Body of pancreas (tissue), 4 donors: ENCODE measurements at regions not wholly inside any gene's neighbourhood (a gene's known extent, or its start where the extent isn't known, plus 50 kb on each side); places are given as distances from the start of the nearest gene placed in this dataset.

Experiments
- POLR2A ChIP-seq, 3 donors: fragments of 450-650 bp; IDR thresholded peaks; one replicate each; pipeline ENCODE4 v1.6.1; 2016; ENCODE audit warnings: antibody characterized with exemption in 3 of 3, mild to moderate bottlenecking in 2 of 3
- TF ChIP-seq, protein P1 (sequence below), 7 experiments: fragments of 450-650 bp in 4 of 7; fragments of 200-600 bp in 3 of 7; sonication (generic) in 3 of 7; IDR thresholded peaks; one replicate each; pipeline ENCODE4 v1.5.1; 2016 to 2019; ENCODE audit warnings: antibody characterized with exemption in 7 of 7

DNA sequence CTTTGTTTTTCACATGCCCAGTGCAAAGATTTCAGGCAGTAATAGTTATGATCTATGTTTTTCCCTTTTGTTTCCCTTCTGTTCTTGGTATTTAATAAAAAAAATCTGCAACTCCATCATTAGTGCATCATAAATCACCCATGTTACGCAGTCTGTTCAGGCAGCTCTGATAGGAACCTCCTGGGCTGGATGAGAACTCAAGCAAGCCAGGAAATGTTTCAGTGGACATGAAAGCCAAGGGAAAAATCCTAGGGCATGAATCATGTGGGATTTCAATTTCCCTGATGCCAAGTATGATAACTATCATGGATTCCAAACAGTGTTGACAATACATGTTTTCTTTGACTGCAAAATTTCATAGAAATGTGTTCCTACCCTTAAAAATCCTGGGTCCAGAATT is 119.7 kb upstream of the TARS1 start:
- no peak for TF ChIP-seq POLR2A (IDR thresholded peaks at IDR 0.05)
- TF ChIP-seq, protein P1, sequence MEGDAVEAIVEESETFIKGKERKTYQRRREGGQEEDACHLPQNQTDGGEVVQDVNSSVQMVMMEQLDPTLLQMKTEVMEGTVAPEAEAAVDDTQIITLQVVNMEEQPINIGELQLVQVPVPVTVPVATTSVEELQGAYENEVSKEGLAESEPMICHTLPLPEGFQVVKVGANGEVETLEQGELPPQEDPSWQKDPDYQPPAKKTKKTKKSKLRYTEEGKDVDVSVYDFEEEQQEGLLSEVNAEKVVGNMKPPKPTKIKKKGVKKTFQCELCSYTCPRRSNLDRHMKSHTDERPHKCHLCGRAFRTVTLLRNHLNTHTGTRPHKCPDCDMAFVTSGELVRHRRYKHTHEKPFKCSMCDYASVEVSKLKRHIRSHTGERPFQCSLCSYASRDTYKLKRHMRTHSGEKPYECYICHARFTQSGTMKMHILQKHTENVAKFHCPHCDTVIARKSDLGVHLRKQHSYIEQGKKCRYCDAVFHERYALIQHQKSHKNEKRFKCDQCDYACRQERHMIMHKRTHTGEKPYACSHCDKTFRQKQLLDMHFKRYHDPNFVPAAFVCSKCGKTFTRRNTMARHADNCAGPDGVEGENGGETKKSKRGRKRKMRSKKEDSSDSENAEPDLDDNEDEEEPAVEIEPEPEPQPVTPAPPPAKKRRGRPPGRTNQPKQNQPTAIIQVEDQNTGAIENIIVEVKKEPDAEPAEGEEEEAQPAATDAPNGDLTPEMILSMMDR (IDR thresholded peaks at IDR 0.05): no peak
